HCT116 (cell line): ENCODE measurements at regions not wholly inside any gene's neighbourhood (a gene's known extent, or its start where the extent isn't known, plus 50 kb on each side); places are given as distances from the start of the nearest gene placed in this dataset.

Experiments used
- ATAC-seq: fragments of 200-7000 bp; cut with Tn5 transposase; 2 replicates; pipeline ENCODE4 v1.9.1; 2020; ENCODE audit warnings: mild to moderate bottlenecking, moderate library complexity
- BruUV-seq: library from RNA; stranded (reverse); fragments of 400-500 nt; replicated peaks from 2 replicates; lab custom pipeline; 2021; lab: Mats Ljungman, UMichigan
- CTCF ChIA-PET: fragments of 300-600 bp; sonication (Branson Sonifier 250); formaldehyde crosslinking; loops from one replicate; lab custom pipeline; 2021; ENCODE audit warnings: antibody characterized with exemption; lab: Charles Lee
- POLR2A ChIA-PET: fragments of 300-600, 350-600 bp; sonication (Branson Sonifier 250); formaldehyde crosslinking; loops from one replicate; lab custom pipeline; 2021; ENCODE audit warnings: antibody characterized with exemption; lab: Charles Lee
- RAD21 ChIA-PET, 2 experiments: fragments of 300-600 bp; sonication (Branson Sonifier 250); formaldehyde crosslinking; loops; one replicate each; lab custom pipeline; 2023; ENCODE audit warnings: low total read pairs in 2 of 2; ENCODE audit not compliant: uncharacterized antibody in 2 of 2, unreplicated experiment in 2 of 2, low non-redundant PET in 1 of 2; lab: Charles Lee
- DNase-seq: peaks from one replicate; pipeline ENCODE4 v3.0.0-alpha.2; 2010; ENCODE audit warnings: low read depth, low spot score
- H2AFZ ChIP-seq: fragments of 200-600 bp; shearing (Covaris generic), sonication (generic); 2 replicates; pipeline ENCODE4 v1.6.1; 2017; ENCODE audit warnings: low read depth, mixed run types, mixed read lengths, antibody characterized with exemption, low read length; ENCODE audit not compliant: poor library complexity, severe bottlenecking
- H3K27ac ChIP-seq: 2 replicates; pipeline ENCODE4 v1.5.1; 2012; ENCODE audit warnings: low read depth, low read length
- H3K27me3 ChIP-seq: fragments of 200-600 bp; sonication (generic); 2 replicates; pipeline ENCODE4 v1.6.1; 2016; ENCODE audit warnings: mixed run types, low read length, mixed read lengths; ENCODE audit not compliant: insufficient read depth
- H3K36me3 ChIP-seq, 2 experiments: fragments of 200-500 bp in 1 of 2; fragments of 200-600 bp in 1 of 2; sonication (Bioruptor generic) in 1 of 2; sonication (generic) in 1 of 2; 2 replicates each; pipeline versions ENCODE4 v1.5.1 to v1.6.1; 2014 to 2016; ENCODE audit warnings: low read length in 2 of 2, inconsistent platforms in 1 of 2, mixed read lengths in 1 of 2, mixed run types in 1 of 2; ENCODE audit not compliant: insufficient read depth in 2 of 2, control insufficient read depth in 1 of 2
- H3K4me1 ChIP-seq, 2 experiments: fragments of 200-600 bp in 1 of 2; sonication (generic) in 1 of 2; 2 replicates each; pipeline versions ENCODE4 v1.5.1 to v1.6.1; 2012 to 2017; ENCODE audit warnings: low read length in 2 of 2, inconsistent platforms in 1 of 2, mild to moderate bottlenecking in 1 of 2, mixed read lengths in 1 of 2, mixed run types in 1 of 2, moderate library complexity in 1 of 2; ENCODE audit not compliant: insufficient read depth in 2 of 2, control insufficient read depth in 1 of 2
- H3K4me2 ChIP-seq: fragments of 200-600 bp; sonication (generic); 2 replicates; pipeline ENCODE4 v1.6.1; 2017; ENCODE audit warnings: mixed run types, low read length, mixed read lengths
- H3K4me3 ChIP-seq, 2 experiments: fragments of 200-600 bp in 1 of 2; sonication (generic) in 1 of 2; replicated peaks in 1 of 2; 2 replicates each; pipeline ENCODE4 v1.5.1; 2011 to 2016; ENCODE audit warnings: low read length in 2 of 2, control low read depth in 1 of 2, low read depth in 1 of 2, mild to moderate bottlenecking in 1 of 2, mixed read lengths in 1 of 2, mixed run types in 1 of 2
- H3K79me2 ChIP-seq: fragments of 200-600 bp; sonication (generic); 2 replicates; pipeline ENCODE4 v1.6.1; 2017; ENCODE audit warnings: mild to moderate bottlenecking, mixed run types, low read length, moderate library complexity, mixed read lengths; ENCODE audit not compliant: insufficient read depth
- H3K9ac ChIP-seq: fragments of 200-600 bp; sonication (generic); 2 replicates; pipeline ENCODE4 v1.6.1; 2016; ENCODE audit warnings: low read length, mixed read lengths
- H3K9me2 ChIP-seq: fragments of 200-600 bp; sonication (generic), shearing (Covaris generic); 2 replicates; pipeline ENCODE4 v1.6.1; 2017; ENCODE audit warnings: mixed run types, mild to moderate bottlenecking, moderate library complexity; ENCODE audit not compliant: insufficient read depth
- H3K9me3 ChIP-seq, 2 experiments: fragments of 200-500 bp in 1 of 2; fragments of 200-600 bp in 1 of 2; sonication (Bioruptor generic) in 1 of 2; sonication (generic) in 1 of 2; 2 replicates each; pipeline ENCODE4 v1.6.1; 2014 to 2017; ENCODE audit warnings: low read length in 2 of 2, mixed read lengths in 2 of 2, inconsistent platforms in 1 of 2, low read depth in 1 of 2, mild to moderate bottlenecking in 1 of 2, mixed run types in 1 of 2, moderate library complexity in 1 of 2; ENCODE audit not compliant: control insufficient read depth in 1 of 2, insufficient read depth in 1 of 2
- H4K20me1 ChIP-seq: fragments of 200-600 bp; sonication (generic), shearing (Covaris generic); 2 replicates; pipeline ENCODE4 v1.6.1; 2017; ENCODE audit warnings: mixed run types, mild to moderate bottlenecking, moderate library complexity; ENCODE audit not compliant: insufficient read depth
- CBX3 ChIP-seq: IDR thresholded peaks from 2 replicates; pipeline ENCODE4 v1.6.1; 2012; ENCODE audit warnings: low read depth
- EGR1 ChIP-seq: IDR thresholded peaks from 2 replicates; pipeline ENCODE4 v1.6.1; 2012; ENCODE audit warnings: low read depth
- EZH2 ChIP-seq: fragments of 200-600 bp; sonication (generic); IDR thresholded peaks from 2 replicates; pipeline ENCODE4 v1.6.1; 2017; ENCODE audit warnings: antibody characterized with exemption, mixed run types
- FOSL1 ChIP-seq: IDR thresholded peaks from 2 replicates; pipeline ENCODE4 v1.6.1; 2012; ENCODE audit warnings: low read depth
- POLR2A ChIP-seq: IDR thresholded peaks from 2 replicates; pipeline ENCODE4 v1.7.0; 2011; ENCODE audit warnings: borderline replicate concordance; ENCODE audit not compliant: insufficient read depth, insufficient read length; ENCODE audit errors: extremely low read depth
- POLR2AphosphoS5 ChIP-seq: IDR thresholded peaks from 2 replicates; pipeline ENCODE4 v1.6.1; 2011; ENCODE audit warnings: mild to moderate bottlenecking, low read depth, low read length, moderate library complexity
- RAD21 ChIP-seq: IDR thresholded peaks from 2 replicates; pipeline ENCODE4 v1.6.1; 2012; ENCODE audit warnings: low read depth, mild to moderate bottlenecking
- SIN3A ChIP-seq: IDR thresholded peaks from 2 replicates; pipeline ENCODE4 v1.6.1; 2012; ENCODE audit warnings: low read depth
- SP1 ChIP-seq: IDR thresholded peaks from 2 replicates; pipeline ENCODE4 v1.6.1; 2012; ENCODE audit warnings: low read depth
- SRF ChIP-seq: IDR thresholded peaks from 2 replicates; pipeline ENCODE4 v1.6.1; 2012; ENCODE audit warnings: low read depth
- TCF7L2 ChIP-seq: IDR thresholded peaks from 2 replicates; pipeline ENCODE4 v1.7.0; 2011; ENCODE audit warnings: borderline replicate concordance, inconsistent platforms; ENCODE audit not compliant: insufficient read depth, insufficient read length; ENCODE audit errors: extremely low read depth
- YY1 ChIP-seq: IDR thresholded peaks from 2 replicates; pipeline ENCODE4 v1.6.1; 2011; ENCODE audit warnings: low read length, low read depth, moderate library complexity, mild to moderate bottlenecking; ENCODE audit not compliant: insufficient replicate concordance; ENCODE audit errors: extremely low read depth
- ZBTB33 ChIP-seq: IDR thresholded peaks from 2 replicates; pipeline ENCODE4 v1.6.1; 2011; ENCODE audit warnings: mild to moderate bottlenecking, low read length, moderate library complexity; ENCODE audit not compliant: insufficient replicate concordance; ENCODE audit errors: extremely low read depth
- ZFX ChIP-seq: fragments of 450-650 bp; IDR thresholded peaks from 2 replicates; pipeline ENCODE4 v1.6.1; 2017
- ZNF274 ChIP-seq: fragments of 200-500 bp; sonication (Bioruptor generic); IDR thresholded peaks from 2 replicates; pipeline ENCODE4 v1.6.1; 2014; ENCODE audit warnings: mild to moderate bottlenecking, low read depth, low read length, inconsistent platforms
- intact Hi-C: fragments of 100-400 bp; cut with micrococcal nuclease; formaldehyde crosslinking; loops from 2 replicates; pipeline ENCODE4 v1.10.0; 2022
- TF ChIP-seq, protein P1 (sequence below): IDR thresholded peaks from 2 replicates; pipeline ENCODE4 v1.6.1; 2012; ENCODE audit warnings: low read depth
- TF ChIP-seq, protein P2 (sequence below): IDR thresholded peaks from 2 replicates; pipeline ENCODE4 v1.6.1; 2012

DNA sequence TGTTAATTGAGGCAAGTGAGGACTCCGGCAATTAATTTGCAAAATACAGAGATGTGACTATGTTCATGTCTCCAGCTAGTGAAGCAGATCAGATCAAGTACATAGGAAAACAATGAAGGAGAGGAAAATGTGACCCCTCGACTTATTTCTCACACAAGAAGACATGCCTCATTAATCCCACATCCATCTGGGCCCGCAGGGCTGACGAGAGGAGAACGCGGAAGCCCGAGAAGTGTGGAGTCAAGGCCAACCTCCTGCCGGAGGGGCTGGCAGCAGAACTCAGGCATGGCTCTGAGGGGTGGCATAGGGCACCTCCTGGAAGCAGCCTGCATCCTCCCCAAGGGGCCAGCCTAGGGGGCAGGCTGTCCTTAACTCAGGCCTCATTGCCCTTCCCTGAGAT lies 54.4 kb downstream of the ZNF503 start:
- Histone ChIP-seq H3K27me3 (no peaks in the 10 kb centered on the region), H3K4me1 (peaks cover 8 to 15% of the 10 kb centered on the region in 2 experiments; a peak in 3 of 4 replicates), H3K9me3 (peaks cover 0 to 4% of the 10 kb centered on the region in 2 experiments; a peak in 1 of 4 replicates), H3K36me3 (no peaks in the 10 kb centered on the region), H3K79me2 (no peaks in the 10 kb centered on the region), H3K27ac (no peak overlapping the region), H3K9me2 (no peaks in the 10 kb centered on the region), H3K4me3 (no peak overlapping the region), H3K9ac (no peak overlapping the region), H4K20me1 (no peaks in the 10 kb centered on the region), H3K4me2 (no peak overlapping the region), H2AFZ (no peak overlapping the region)
- POLR2A ChIA-PET: no interaction called here
- TF ChIP-seq EGR1: no peak
- TF ChIP-seq ZNF274: no peak
- no peak for TF ChIP-seq SRF
- no peak for TF ChIP-seq POLR2A
- TF ChIP-seq YY1: no peak
- no peak for TF ChIP-seq CBX3
- TF ChIP-seq RAD21: no peak
- TF ChIP-seq TCF7L2: no peak
- TF ChIP-seq SP1: no peak
- TF ChIP-seq ZBTB33: no peak
- TF ChIP-seq SIN3A: no peak
- TF ChIP-seq, protein P1, sequence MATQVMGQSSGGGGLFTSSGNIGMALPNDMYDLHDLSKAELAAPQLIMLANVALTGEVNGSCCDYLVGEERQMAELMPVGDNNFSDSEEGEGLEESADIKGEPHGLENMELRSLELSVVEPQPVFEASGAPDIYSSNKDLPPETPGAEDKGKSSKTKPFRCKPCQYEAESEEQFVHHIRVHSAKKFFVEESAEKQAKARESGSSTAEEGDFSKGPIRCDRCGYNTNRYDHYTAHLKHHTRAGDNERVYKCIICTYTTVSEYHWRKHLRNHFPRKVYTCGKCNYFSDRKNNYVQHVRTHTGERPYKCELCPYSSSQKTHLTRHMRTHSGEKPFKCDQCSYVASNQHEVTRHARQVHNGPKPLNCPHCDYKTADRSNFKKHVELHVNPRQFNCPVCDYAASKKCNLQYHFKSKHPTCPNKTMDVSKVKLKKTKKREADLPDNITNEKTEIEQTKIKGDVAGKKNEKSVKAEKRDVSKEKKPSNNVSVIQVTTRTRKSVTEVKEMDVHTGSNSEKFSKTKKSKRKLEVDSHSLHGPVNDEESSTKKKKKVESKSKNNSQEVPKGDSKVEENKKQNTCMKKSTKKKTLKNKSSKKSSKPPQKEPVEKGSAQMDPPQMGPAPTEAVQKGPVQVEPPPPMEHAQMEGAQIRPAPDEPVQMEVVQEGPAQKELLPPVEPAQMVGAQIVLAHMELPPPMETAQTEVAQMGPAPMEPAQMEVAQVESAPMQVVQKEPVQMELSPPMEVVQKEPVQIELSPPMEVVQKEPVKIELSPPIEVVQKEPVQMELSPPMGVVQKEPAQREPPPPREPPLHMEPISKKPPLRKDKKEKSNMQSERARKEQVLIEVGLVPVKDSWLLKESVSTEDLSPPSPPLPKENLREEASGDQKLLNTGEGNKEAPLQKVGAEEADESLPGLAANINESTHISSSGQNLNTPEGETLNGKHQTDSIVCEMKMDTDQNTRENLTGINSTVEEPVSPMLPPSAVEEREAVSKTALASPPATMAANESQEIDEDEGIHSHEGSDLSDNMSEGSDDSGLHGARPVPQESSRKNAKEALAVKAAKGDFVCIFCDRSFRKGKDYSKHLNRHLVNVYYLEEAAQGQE: no peak
- TF ChIP-seq, protein P2, sequence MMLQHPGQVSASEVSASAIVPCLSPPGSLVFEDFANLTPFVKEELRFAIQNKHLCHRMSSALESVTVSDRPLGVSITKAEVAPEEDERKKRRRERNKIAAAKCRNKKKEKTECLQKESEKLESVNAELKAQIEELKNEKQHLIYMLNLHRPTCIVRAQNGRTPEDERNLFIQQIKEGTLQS: no peak
- TF ChIP-seq EZH2: no peak
- no peak for TF ChIP-seq POLR2AphosphoS5
- no peak for TF ChIP-seq ZFX
- no peak for TF ChIP-seq FOSL1
- DNase-seq (no peak), ATAC-seq (no peak)
- intact Hi-C loops: no loop called here
- CTCF ChIA-PET: no interaction called here
- BruUV-seq: no TSS peak
- RAD21 ChIA-PET: no interaction called here
